HCT116 (cell line): ENCODE measurements at regions not wholly inside any gene's neighbourhood (a gene's known extent, or its start where the extent isn't known, plus 50 kb on each side); places are given as distances from the start of the nearest gene placed in this dataset.

Experiments used
- ATAC-seq: fragments of 200-7000 bp; cut with Tn5 transposase; 2 replicates; pipeline ENCODE4 v1.9.1; 2020; ENCODE audit warnings: mild to moderate bottlenecking, moderate library complexity
- BruUV-seq: library from RNA; stranded (reverse); fragments of 400-500 nt; replicated peaks from 2 replicates; lab custom pipeline; 2021; lab: Mats Ljungman, UMichigan
- CTCF ChIA-PET: fragments of 300-600 bp; sonication (Branson Sonifier 250); formaldehyde crosslinking; loops from one replicate; lab custom pipeline; 2021; ENCODE audit warnings: antibody characterized with exemption; lab: Charles Lee
- POLR2A ChIA-PET: fragments of 300-600, 350-600 bp; sonication (Branson Sonifier 250); formaldehyde crosslinking; loops from one replicate; lab custom pipeline; 2021; ENCODE audit warnings: antibody characterized with exemption; lab: Charles Lee
- RAD21 ChIA-PET, 2 experiments: fragments of 300-600 bp; sonication (Branson Sonifier 250); formaldehyde crosslinking; loops; one replicate each; lab custom pipeline; 2023; ENCODE audit warnings: low total read pairs in 2 of 2; ENCODE audit not compliant: uncharacterized antibody in 2 of 2, unreplicated experiment in 2 of 2, low non-redundant PET in 1 of 2; lab: Charles Lee
- DNase-seq: peaks from one replicate; pipeline ENCODE4 v3.0.0-alpha.2; 2010; ENCODE audit warnings: low read depth, low spot score
- H2AFZ ChIP-seq: fragments of 200-600 bp; shearing (Covaris generic), sonication (generic); 2 replicates; pipeline ENCODE4 v1.6.1; 2017; ENCODE audit warnings: low read depth, mixed run types, mixed read lengths, antibody characterized with exemption, low read length; ENCODE audit not compliant: poor library complexity, severe bottlenecking
- H3K27ac ChIP-seq: 2 replicates; pipeline ENCODE4 v1.5.1; 2012; ENCODE audit warnings: low read depth, low read length
- H3K27me3 ChIP-seq: fragments of 200-600 bp; sonication (generic); 2 replicates; pipeline ENCODE4 v1.6.1; 2016; ENCODE audit warnings: mixed run types, low read length, mixed read lengths; ENCODE audit not compliant: insufficient read depth
- H3K36me3 ChIP-seq, 2 experiments: fragments of 200-500 bp in 1 of 2; fragments of 200-600 bp in 1 of 2; sonication (Bioruptor generic) in 1 of 2; sonication (generic) in 1 of 2; 2 replicates each; pipeline versions ENCODE4 v1.5.1 to v1.6.1; 2014 to 2016; ENCODE audit warnings: low read length in 2 of 2, inconsistent platforms in 1 of 2, mixed read lengths in 1 of 2, mixed run types in 1 of 2; ENCODE audit not compliant: insufficient read depth in 2 of 2, control insufficient read depth in 1 of 2
- H3K4me1 ChIP-seq, 2 experiments: fragments of 200-600 bp in 1 of 2; sonication (generic) in 1 of 2; 2 replicates each; pipeline versions ENCODE4 v1.5.1 to v1.6.1; 2012 to 2017; ENCODE audit warnings: low read length in 2 of 2, inconsistent platforms in 1 of 2, mild to moderate bottlenecking in 1 of 2, mixed read lengths in 1 of 2, mixed run types in 1 of 2, moderate library complexity in 1 of 2; ENCODE audit not compliant: insufficient read depth in 2 of 2, control insufficient read depth in 1 of 2
- H3K4me2 ChIP-seq: fragments of 200-600 bp; sonication (generic); 2 replicates; pipeline ENCODE4 v1.6.1; 2017; ENCODE audit warnings: mixed run types, low read length, mixed read lengths
- H3K4me3 ChIP-seq, 2 experiments: fragments of 200-600 bp in 1 of 2; sonication (generic) in 1 of 2; replicated peaks in 1 of 2; 2 replicates each; pipeline ENCODE4 v1.5.1; 2011 to 2016; ENCODE audit warnings: low read length in 2 of 2, control low read depth in 1 of 2, low read depth in 1 of 2, mild to moderate bottlenecking in 1 of 2, mixed read lengths in 1 of 2, mixed run types in 1 of 2
- H3K79me2 ChIP-seq: fragments of 200-600 bp; sonication (generic); 2 replicates; pipeline ENCODE4 v1.6.1; 2017; ENCODE audit warnings: mild to moderate bottlenecking, mixed run types, low read length, moderate library complexity, mixed read lengths; ENCODE audit not compliant: insufficient read depth
- H3K9ac ChIP-seq: fragments of 200-600 bp; sonication (generic); 2 replicates; pipeline ENCODE4 v1.6.1; 2016; ENCODE audit warnings: low read length, mixed read lengths
- H3K9me2 ChIP-seq: fragments of 200-600 bp; sonication (generic), shearing (Covaris generic); 2 replicates; pipeline ENCODE4 v1.6.1; 2017; ENCODE audit warnings: mixed run types, mild to moderate bottlenecking, moderate library complexity; ENCODE audit not compliant: insufficient read depth
- H3K9me3 ChIP-seq, 2 experiments: fragments of 200-500 bp in 1 of 2; fragments of 200-600 bp in 1 of 2; sonication (Bioruptor generic) in 1 of 2; sonication (generic) in 1 of 2; 2 replicates each; pipeline ENCODE4 v1.6.1; 2014 to 2017; ENCODE audit warnings: low read length in 2 of 2, mixed read lengths in 2 of 2, inconsistent platforms in 1 of 2, low read depth in 1 of 2, mild to moderate bottlenecking in 1 of 2, mixed run types in 1 of 2, moderate library complexity in 1 of 2; ENCODE audit not compliant: control insufficient read depth in 1 of 2, insufficient read depth in 1 of 2
- H4K20me1 ChIP-seq: fragments of 200-600 bp; sonication (generic), shearing (Covaris generic); 2 replicates; pipeline ENCODE4 v1.6.1; 2017; ENCODE audit warnings: mixed run types, mild to moderate bottlenecking, moderate library complexity; ENCODE audit not compliant: insufficient read depth
- ATF3 ChIP-seq: IDR thresholded peaks from 2 replicates; pipeline ENCODE4 v1.6.1; 2012
- EGR1 ChIP-seq: IDR thresholded peaks from 2 replicates; pipeline ENCODE4 v1.6.1; 2012; ENCODE audit warnings: low read depth
- RAD21 ChIP-seq: IDR thresholded peaks from 2 replicates; pipeline ENCODE4 v1.6.1; 2012; ENCODE audit warnings: low read depth, mild to moderate bottlenecking
- REST ChIP-seq: IDR thresholded peaks from 2 replicates; pipeline ENCODE4 v1.6.1; 2012; ENCODE audit warnings: low read depth
- TCF7L2 ChIP-seq: IDR thresholded peaks from 2 replicates; pipeline ENCODE4 v1.7.0; 2011; ENCODE audit warnings: borderline replicate concordance, inconsistent platforms; ENCODE audit not compliant: insufficient read depth, insufficient read length; ENCODE audit errors: extremely low read depth
- ZFX ChIP-seq: fragments of 450-650 bp; IDR thresholded peaks from 2 replicates; pipeline ENCODE4 v1.6.1; 2017
- ZNF274 ChIP-seq: fragments of 200-500 bp; sonication (Bioruptor generic); IDR thresholded peaks from 2 replicates; pipeline ENCODE4 v1.6.1; 2014; ENCODE audit warnings: mild to moderate bottlenecking, low read depth, low read length, inconsistent platforms
- intact Hi-C: fragments of 100-400 bp; cut with micrococcal nuclease; formaldehyde crosslinking; loops from 2 replicates; pipeline ENCODE4 v1.10.0; 2022

GRCh38 chr5:117953272-117953671 lies 1035.1 kb downstream of the DTWD2 start:
- POLR2A ChIA-PET = no interaction called here
- H3K9ac ChIP-seq = no peak overlapping the region
- BruUV-seq = no TSS peak

GRCh38 chr5:117947836-117948235 lies 1040.5 kb downstream of the DTWD2 start:
- H3K27ac ChIP-seq = no peak overlapping the region
- CTCF ChIA-PET = no interaction called here
- no peak for DNase-seq
- H4K20me1 ChIP-seq = no peaks in the 10 kb centered on the region
- no peak overlapping the region for H2AFZ ChIP-seq
- H3K9ac ChIP-seq = no peak overlapping the region
- no peaks in the 10 kb centered on the region for H3K9me3 ChIP-seq
- H3K27me3 ChIP-seq = no peaks in the 10 kb centered on the region
- no peak for ATAC-seq
- H3K9me2 ChIP-seq = no peaks in the 10 kb centered on the region
- no peak overlapping the region for H3K4me3 ChIP-seq
- H3K4me2 ChIP-seq = no peak overlapping the region
- H3K36me3 ChIP-seq = no peaks in the 10 kb centered on the region
- no peak for TF ChIP-seq ZNF274
- no peak for TF ChIP-seq REST
- no peak for TF ChIP-seq ATF3
- no peak for TF ChIP-seq TCF7L2
- TF ChIP-seq, all 23 proteins: peak for 0
- Histone ChIP-seq H3K79me2 (no peaks in the 10 kb centered on the region), H3K4me1 (no peaks in the 10 kb centered on the region)
- ChIA-PET RAD21 (no interaction called here), POLR2A (no interaction called here)
- intact Hi-C loops = no loop called here
- BruUV-seq = no TSS peak

More at GRCh38 chr5:117953272-117953671, 1035.1 kb downstream of the DTWD2 start:
- no peaks in the 10 kb centered on the region for H4K20me1 ChIP-seq
- no peaks in the 10 kb centered on the region for H3K9me2 ChIP-seq
- TF ChIP-seq ZFX (no peak), RAD21 (no peak), EGR1 (no peak), ATF3 (no peak)
- no peaks in the 10 kb centered on the region for H3K4me1 ChIP-seq
- no peaks in the 10 kb centered on the region for H3K36me3 ChIP-seq
- H2AFZ ChIP-seq = no peak overlapping the region
- no peak overlapping the region for H3K4me2 ChIP-seq
- ChIA-PET RAD21 (no interaction called here), CTCF (no interaction called here)
- H3K27me3 ChIP-seq = no peaks in the 10 kb centered on the region
- intact Hi-C loops = no loop called here
- no peaks in the 10 kb centered on the region for H3K9me3 ChIP-seq
- no peaks in the 10 kb centered on the region for H3K79me2 ChIP-seq
- no peak for ATAC-seq
- no peak overlapping the region for H3K27ac ChIP-seq
- no peak overlapping the region for H3K4me3 ChIP-seq
- no peak for DNase-seq
